Kidney (tissue), 13 donors: ENCODE measurements at regions not wholly inside any gene's neighbourhood (a gene's known extent, or its start where the extent isn't known, plus 50 kb on each side); places are given as distances from the start of the nearest gene placed in this dataset.

Source experiments
- DNase-seq, 5 donors: peaks; one replicate each; pipeline ENCODE4 v3.0.0-alpha.2; 2013 to 2020
- FAIRE-seq: peaks from 2 replicates; lab custom pipeline; 2012; peaks lifted over from hg19 to GRCh38; lab: Jason Lieb, UNC
- H3K27ac ChIP-seq, 2 donors: one replicate each; pipeline ENCODE4 v1.7.0; 2013; ENCODE audit warnings: low read depth in 2 of 2, low read length in 2 of 2, inconsistent platforms in 1 of 2
- H3K27me3 ChIP-seq: one replicate; pipeline ENCODE4 v1.7.1; 2013; ENCODE audit warnings: low read length, inconsistent platforms; ENCODE audit not compliant: control insufficient read depth, insufficient read depth
- H3K36me3 ChIP-seq, 3 donors: one replicate each; pipeline versions ENCODE4 v1.7.0 to v1.7.1; 2013; ENCODE audit warnings: low read length in 3 of 3, control low read depth in 1 of 3, inconsistent platforms in 1 of 3; ENCODE audit not compliant: insufficient read depth in 3 of 3, control insufficient read depth in 2 of 3
- H3K4me1 ChIP-seq, 3 donors: one replicate each; pipeline versions ENCODE4 v1.7.0 to v1.7.1; 2013; ENCODE audit warnings: low read length in 3 of 3, inconsistent platforms in 1 of 3, low read depth in 1 of 3; ENCODE audit not compliant: control insufficient read depth in 2 of 3, insufficient read depth in 2 of 3
- H3K4me3 ChIP-seq, 3 donors: one replicate each; pipeline versions ENCODE4 v1.7.0 to v1.8.1; 2013; ENCODE audit warnings: low read length in 3 of 3, control low read depth in 1 of 3, inconsistent platforms in 1 of 3
- H3K9ac ChIP-seq, 3 donors: one replicate each; pipeline versions ENCODE4 v1.7.0 to v1.7.1; 2013; ENCODE audit warnings: low read length in 3 of 3, control low read depth in 1 of 3, inconsistent platforms in 1 of 3
- H3K9me3 ChIP-seq, 3 donors: one replicate each; pipeline versions ENCODE4 v1.7.0 to v1.7.1; 2013; ENCODE audit warnings: low read length in 3 of 3, control low read depth in 1 of 3, inconsistent platforms in 1 of 3; ENCODE audit not compliant: control insufficient read depth in 2 of 3, insufficient read depth in 1 of 3
- CTCF ChIP-seq: IDR thresholded peaks from 3 replicates; pipeline ENCODE4 v1.5.1; 2012; ENCODE audit warnings: mild to moderate bottlenecking, moderate library complexity, borderline replicate concordance; ENCODE audit not compliant: insufficient read depth; ENCODE audit errors: extremely low read depth
- intact Hi-C: fragments of 100-400 bp; cut with DNase I; formaldehyde crosslinking; loops from one replicate; pipeline ENCODE4 v1.11.1; 2022
- donor health status: control.
- donor health status: control.
- donor health status: control.
- donor health status: control.
- donor health status: control.
- donor health status: DM: yes; HTN: yes; CAD: no.
- donor health status: Normal renal cell carcinoma (clear cell type).

GRCh38 chr12:115672086-115672485 lies 605.4 kb downstream of the MED13L start:
- H3K9ac ChIP-seq, result no peak overlapping the region
- no peak overlapping the region for H3K4me3 ChIP-seq
- H3K27ac ChIP-seq, result no peak overlapping the region
- no peaks in the 10 kb centered on the region for H3K27me3 ChIP-seq
- no peak for TF ChIP-seq CTCF
- H3K4me1 ChIP-seq, result no peaks in the 10 kb centered on the region
- FAIRE-seq (no peak), DNase-seq (no peak)
- no peaks in the 10 kb centered on the region for H3K36me3 ChIP-seq
- intact Hi-C loops, result no loop called here
- H3K9me3 ChIP-seq, result no peaks in the 10 kb centered on the region

- no peak for TF ChIP-seq CTCF
- H3K9me3 ChIP-seq, result no peaks in the 10 kb centered on the region
Observed at GRCh38 chr12:115670869-115671268, 606.6 kb downstream of the MED13L start.

GRCh38 chr12:115667116-115667515 lies 610.4 kb downstream of the MED13L start:
- intact Hi-C loops, result no loop called here
- Histone ChIP-seq H3K27ac (no peak overlapping the region), H3K4me3 (no peak overlapping the region), H3K27me3 (no peaks in the 10 kb centered on the region), H3K9me3 (no peaks in the 10 kb centered on the region), H3K9ac (no peak overlapping the region), H3K36me3 (no peaks in the 10 kb centered on the region), H3K4me1 (peaks cover 0 to 1% (median 0%) of the 10 kb centered on the region in 3 donors)
- no peak for TF ChIP-seq CTCF
- FAIRE-seq, result no peak
- DNase-seq, result no peak

More at GRCh38 chr12:115670869-115671268, 606.6 kb downstream of the MED13L start:
- Histone ChIP-seq H3K36me3 (no peaks in the 10 kb centered on the region), H3K27me3 (no peaks in the 10 kb centered on the region), H3K4me3 (no peak overlapping the region), H3K27ac (no peak overlapping the region), H3K9ac (no peak overlapping the region), H3K4me1 (no peaks in the 10 kb centered on the region)
- intact Hi-C loops, result no loop called here
- FAIRE-seq (no peak), DNase-seq (no peak)

GRCh38 chr12:115666168-115666567 lies 611.3 kb downstream of the MED13L start:
- Histone ChIP-seq H3K4me3 (no peak overlapping the region), H3K9ac (no peak overlapping the region), H3K27ac (no peak overlapping the region), H3K27me3 (no peaks in the 10 kb centered on the region), H3K36me3 (no peaks in the 10 kb centered on the region), H3K9me3 (no peaks in the 10 kb centered on the region), H3K4me1 (peaks cover 3 to 9% (median 5%) of the 10 kb centered on the region in 3 donors)
- no peak for TF ChIP-seq CTCF
- intact Hi-C loops, result no loop called here
- DNase-seq, result no peak
- FAIRE-seq, result no peak
